ENCODE measurements at regions not wholly inside any gene's neighbourhood (a gene's known extent, or its start where the extent isn't known, plus 50 kb on each side); places are given as distances from the start of the nearest gene placed in this dataset.

GRCh38 chr4:62870451-62870850 is 1538.8 kb downstream of the TECRL start:
- Mint-ChIP-seq H3K9me3 (no peaks in the 10 kb centered on the region), H3K36me3 (no peaks in the 10 kb centered on the region), H3K4me1 (ENCODE audit: unreplicated experiment) (no peaks in the 10 kb centered on the region), H3K27ac (no peak overlapping the region), H3K27me3 (no peaks in the 10 kb centered on the region), H3K4me3 (no peak overlapping the region)
- TF ChIP-seq CTCF (conservative IDR thresholded peaks at IDR 0.05), result no peak
- DNase-seq (ENCODE audit: extremely low spot score, unreplicated experiment), result no peak

- H3K27me3 Mint-ChIP-seq, result no peaks in the 10 kb centered on the region
- no peak for DNase-seq (ENCODE audit: extremely low spot score, unreplicated experiment)
- H3K27ac Mint-ChIP-seq, result no peak overlapping the region
Measured at GRCh38 chr4:62865261-62865660, 1544.0 kb downstream of the TECRL start.

GRCh38 chr4:62849696-62850095 is 1559.6 kb downstream of the TECRL start:
- H3K9me3 Mint-ChIP-seq, result no peaks in the 10 kb centered on the region
- TF ChIP-seq CTCF (conservative IDR thresholded peaks at IDR 0.05), result no peak
- H3K27me3 Mint-ChIP-seq, result no peaks in the 10 kb centered on the region
- no peaks in the 10 kb centered on the region for H3K36me3 Mint-ChIP-seq
- no peaks in the 10 kb centered on the region for H3K4me1 Mint-ChIP-seq (ENCODE audit: unreplicated experiment)
- H3K4me3 Mint-ChIP-seq, result no peak overlapping the region
- DNase-seq (ENCODE audit: extremely low spot score, unreplicated experiment), result no peak
- H3K27ac Mint-ChIP-seq, result no peak overlapping the region

More at GRCh38 chr4:62865261-62865660, 1544.0 kb downstream of the TECRL start:
- Mint-ChIP-seq H3K36me3 (no peaks in the 10 kb centered on the region), H3K4me3 (no peak overlapping the region), H3K4me1 (ENCODE audit: unreplicated experiment) (no peaks in the 10 kb centered on the region), H3K9me3 (no peaks in the 10 kb centered on the region)
- TF ChIP-seq CTCF (conservative IDR thresholded peaks at IDR 0.05), result no peak

- no peak for DNase-seq (ENCODE audit: extremely low spot score, unreplicated experiment)
- H3K4me3 Mint-ChIP-seq, result no peak overlapping the region
- no peaks in the 10 kb centered on the region for H3K4me1 Mint-ChIP-seq (ENCODE audit: unreplicated experiment)
- H3K9me3 Mint-ChIP-seq, result peaks cover 6% of the 10 kb centered on the region
- H3K36me3 Mint-ChIP-seq, result no peaks in the 10 kb centered on the region
- no peak for TF ChIP-seq CTCF (conservative IDR thresholded peaks at IDR 0.05)
- H3K27me3 Mint-ChIP-seq, result peaks cover 9% of the 10 kb centered on the region
- H3K27ac Mint-ChIP-seq, result no peak overlapping the region
Measured at GRCh38 chr4:62835631-62836030, 1573.6 kb downstream of the TECRL start.

- no peak for DNase-seq (ENCODE audit: extremely low spot score, unreplicated experiment)
- Mint-ChIP-seq H3K4me3 (no peak overlapping the region), H3K4me1 (ENCODE audit: unreplicated experiment) (no peaks in the 10 kb centered on the region), H3K27me3 (peaks cover 4% of the 10 kb centered on the region), H3K27ac (no peak overlapping the region), H3K36me3 (no peaks in the 10 kb centered on the region), H3K9me3 (no peaks in the 10 kb centered on the region)
- TF ChIP-seq CTCF (conservative IDR thresholded peaks at IDR 0.05), result no peak
Measured at GRCh38 chr4:62822306-62822705, 1586.9 kb downstream of the TECRL start.

- no peak for DNase-seq (ENCODE audit: extremely low spot score, unreplicated experiment)
- Mint-ChIP-seq H3K27me3 (peaks cover 12% of the 10 kb centered on the region), H3K4me1 (ENCODE audit: unreplicated experiment) (no peaks in the 10 kb centered on the region), H3K36me3 (no peaks in the 10 kb centered on the region), H3K9me3 (no peaks in the 10 kb centered on the region), H3K27ac (no peak overlapping the region), H3K4me3 (no peak overlapping the region)
- no peak for TF ChIP-seq CTCF (conservative IDR thresholded peaks at IDR 0.05)
Measured at GRCh38 chr4:62816566-62816965, 1592.7 kb downstream of the TECRL start.
